HG03378 (cell line): ENCODE measurements at regions not wholly inside any gene's neighbourhood (a gene's known extent, or its start where the extent isn't known, plus 50 kb on each side); places are given as distances from the start of the nearest gene placed in this dataset.
"Not testable (repeated sequence)": the region's sequence is repeated elsewhere in the genome, so short reads cannot be mapped to it uniquely, and the experiment has no call there.

Experiments
- ATAC-seq: cut with Tn5 transposase; IDR thresholded peaks from one replicate; pipeline ENCODE4 v1.9.1; 2021; ENCODE audit warnings: mild to moderate bottlenecking, moderate library complexity; ENCODE audit not compliant: unreplicated experiment

- no peak for ATAC-seq
These were observed 50.4 kb upstream of the CECR2 start for GRCh38 chr22:17318817-17319216.

- no peak for ATAC-seq
These were observed 54.0 kb upstream of the CECR2 start for GRCh38 chr22:17315310-17315709.

DNA sequence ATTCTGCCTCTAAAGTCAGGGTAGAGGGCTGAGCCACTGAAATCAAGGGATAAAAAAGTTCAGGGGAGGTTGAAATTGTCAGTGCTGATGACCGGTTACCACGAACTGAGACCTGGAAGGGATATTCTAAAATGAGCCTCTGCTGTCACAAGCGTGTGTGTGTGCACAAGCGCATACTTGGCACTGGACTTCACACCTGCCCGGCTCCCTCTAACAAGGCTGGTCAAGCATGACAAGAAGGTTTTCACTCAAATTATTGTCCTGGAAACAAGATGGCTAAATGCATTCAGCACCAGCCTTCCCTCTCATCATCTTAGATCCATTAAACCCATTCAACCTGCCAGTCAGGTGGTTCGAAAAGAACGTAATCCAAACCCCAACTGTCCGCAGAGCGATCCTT, 54.8 kb upstream of the CECR2 start:
- ATAC-seq, result no peak

- ATAC-seq, result no peak
These were observed 55.6 kb upstream of the CECR2 start for GRCh38 chr22:17313626-17314025.

DNA sequence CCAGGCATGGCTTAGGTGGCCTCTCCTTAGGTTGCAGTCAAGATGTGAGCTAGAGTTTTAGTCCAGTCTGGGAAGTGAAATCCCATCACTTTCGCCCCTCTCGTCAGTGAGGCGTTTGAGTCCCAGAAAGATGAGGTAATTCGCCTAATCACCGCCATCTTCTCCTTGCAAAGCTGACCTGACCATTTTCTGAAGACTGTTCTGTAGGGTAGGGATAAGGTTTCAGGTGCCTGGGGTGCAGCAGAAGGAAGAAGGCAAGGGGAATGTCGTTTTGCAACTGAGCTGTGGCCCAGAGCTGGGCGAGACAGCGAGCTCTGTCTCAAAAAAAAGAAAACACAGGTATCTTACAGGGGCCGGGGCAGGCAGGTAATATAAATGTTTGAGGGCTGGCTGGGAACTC, 61.7 kb upstream of the CECR2 start:
- ATAC-seq, result no peak

DNA sequence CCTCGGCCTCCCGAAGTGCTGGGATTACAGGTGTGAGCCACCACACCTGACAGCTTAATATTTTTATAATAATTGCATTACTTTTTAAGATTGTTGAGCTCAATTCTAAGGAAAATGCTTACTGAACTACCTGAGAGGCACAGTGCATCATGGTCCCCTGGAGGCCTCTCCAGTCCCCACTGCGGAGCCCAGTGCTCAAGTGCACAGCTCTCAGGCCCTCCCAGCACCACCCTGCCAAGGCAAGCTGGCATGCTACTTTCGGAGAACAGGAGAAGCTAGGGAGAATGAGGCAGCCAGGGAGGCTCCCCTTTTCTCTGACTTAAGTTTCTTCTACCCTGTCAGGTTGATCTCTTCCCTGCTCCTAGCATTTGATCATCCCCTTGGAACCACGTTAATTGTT, 64.2 kb upstream of the CECR2 start:
- no peak for ATAC-seq

- ATAC-seq, result peak; percentile 94
These were observed 65.2 kb upstream of the CECR2 start for GRCh38 chr22:17303840-17304779.

DNA sequence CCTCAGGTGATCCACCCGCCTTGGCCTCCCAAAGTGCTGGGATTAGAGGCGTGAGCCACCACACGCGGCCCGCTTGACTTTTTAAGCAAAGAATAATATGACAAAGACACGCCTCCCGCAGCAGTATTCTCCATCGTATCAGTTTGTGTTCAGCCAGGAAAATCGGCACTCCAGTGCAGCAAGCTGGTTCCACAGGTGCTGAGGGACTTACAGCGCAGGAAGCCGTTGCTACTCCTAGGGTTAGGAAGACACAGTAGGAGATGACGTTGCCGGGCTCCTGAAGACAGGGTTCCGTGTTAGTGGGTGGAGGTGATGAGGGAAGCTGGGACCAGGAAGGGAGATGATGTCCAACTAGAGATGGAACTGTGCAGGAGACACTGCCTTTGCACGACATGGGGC, 65.8 kb upstream of the CECR2 start:
- ATAC-seq, result peak; percentile 18

- ATAC-seq, result no peak
These were observed 66.6 kb upstream of the CECR2 start for GRCh38 chr22:17302616-17303015.

DNA sequence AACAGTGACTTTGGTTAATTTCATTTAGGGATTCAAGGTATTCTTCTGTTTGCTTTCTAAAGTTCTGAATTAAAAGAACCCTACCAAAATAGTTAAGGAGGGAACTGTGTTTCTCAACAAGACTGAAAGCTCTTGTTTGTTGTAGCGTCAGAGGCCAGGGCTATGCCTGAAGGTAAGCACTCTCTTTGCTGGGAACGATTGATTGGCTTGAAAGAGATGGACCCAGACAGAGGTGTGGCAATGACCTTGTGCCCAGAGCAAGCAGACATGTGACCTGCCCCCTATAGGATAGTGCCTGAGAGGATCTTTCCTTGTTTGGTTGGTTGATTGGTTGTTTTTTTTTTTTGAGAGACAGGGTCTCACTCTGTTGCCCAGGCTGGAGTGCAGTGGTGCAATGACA, 68.3 kb upstream of the CECR2 start:
- no peak for ATAC-seq

DNA sequence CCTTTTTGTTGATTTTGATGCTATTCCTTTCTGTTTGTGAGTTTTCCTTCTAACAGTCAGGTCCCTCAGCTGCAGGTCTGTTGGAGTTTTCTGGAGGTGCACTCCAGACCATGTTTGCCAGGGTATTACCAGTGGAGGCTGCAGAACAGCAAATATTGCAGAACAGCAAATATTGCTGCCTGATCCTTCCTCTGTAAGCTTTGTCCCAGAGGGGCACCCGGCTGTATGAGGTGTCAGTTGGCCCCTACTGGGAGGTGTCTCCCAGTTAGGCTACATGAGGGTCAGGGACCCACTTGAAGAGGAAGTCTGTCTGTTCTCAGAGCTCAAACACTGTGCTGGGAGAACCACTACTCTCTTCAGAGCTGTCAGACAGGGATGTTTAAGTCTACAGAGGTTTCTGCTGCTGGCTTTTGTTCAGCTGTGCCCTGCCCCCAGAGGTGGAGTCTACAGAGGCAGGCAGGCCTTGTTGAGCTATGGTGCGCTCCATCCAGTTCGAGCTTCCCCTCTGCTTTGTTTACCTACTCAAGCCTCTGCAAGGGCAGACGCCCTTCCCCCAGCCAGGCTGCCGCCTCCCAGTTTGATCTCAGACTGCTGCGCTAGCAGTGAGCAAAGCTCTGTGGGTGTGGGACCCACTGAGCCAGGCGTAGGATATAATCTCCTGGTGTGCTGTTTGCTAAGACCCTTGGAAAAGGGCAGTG, 70.3 kb upstream of the CECR2 start:
- not testable (repeated sequence) for ATAC-seq

DNA sequence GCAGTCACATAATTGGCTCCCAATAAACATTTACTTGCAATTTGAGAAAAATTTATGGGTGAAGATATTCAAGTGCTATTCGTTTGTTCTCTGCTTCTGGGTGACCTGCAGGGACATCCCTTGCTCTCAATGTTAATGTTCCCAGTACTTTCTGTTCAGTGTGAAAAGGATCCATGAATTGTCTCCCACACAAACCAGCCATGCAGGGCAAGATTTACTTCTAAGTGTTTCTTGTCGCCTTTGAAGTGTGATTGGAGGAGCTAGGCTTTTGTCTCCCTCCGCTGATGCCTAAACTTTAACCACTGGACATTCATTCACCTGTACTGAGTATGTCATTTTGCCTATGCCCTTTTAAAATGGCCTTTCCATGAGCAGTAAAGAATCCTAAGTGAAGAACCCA, 66.4 kb upstream of the ADA2 start:
- ATAC-seq, result no peak

DNA sequence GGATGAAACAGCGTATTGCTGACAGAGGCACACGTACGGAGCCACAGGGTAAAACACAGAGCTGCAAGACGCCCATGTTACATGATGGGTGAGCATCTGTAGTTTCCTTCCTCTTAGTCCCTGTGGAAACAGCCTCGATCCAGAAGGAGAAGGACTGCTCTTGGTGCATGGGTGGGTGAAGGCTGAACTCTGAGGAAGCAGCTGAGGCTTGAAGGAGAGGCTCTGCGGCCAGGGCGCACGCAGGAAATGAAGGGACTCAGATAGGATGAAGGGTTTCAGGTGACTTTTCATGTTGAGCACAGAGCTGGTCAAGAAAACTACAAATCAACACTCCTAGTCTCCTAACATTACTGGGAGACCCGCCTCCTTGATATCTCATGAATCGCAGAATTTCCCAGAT, 65.7 kb upstream of the ADA2 start:
- ATAC-seq, result no peak

- ATAC-seq, result no peak
These were observed 65.2 kb upstream of the ADA2 start for GRCh38 chr22:17284466-17284865.

- not testable (repeated sequence) for ATAC-seq
These were observed 64.6 kb upstream of the ADA2 start for GRCh38 chr22:17283865-17284264.

GRCh38 chr22:17283423-17283822, 64.2 kb upstream of the ADA2 start:
- no peak for ATAC-seq

DNA sequence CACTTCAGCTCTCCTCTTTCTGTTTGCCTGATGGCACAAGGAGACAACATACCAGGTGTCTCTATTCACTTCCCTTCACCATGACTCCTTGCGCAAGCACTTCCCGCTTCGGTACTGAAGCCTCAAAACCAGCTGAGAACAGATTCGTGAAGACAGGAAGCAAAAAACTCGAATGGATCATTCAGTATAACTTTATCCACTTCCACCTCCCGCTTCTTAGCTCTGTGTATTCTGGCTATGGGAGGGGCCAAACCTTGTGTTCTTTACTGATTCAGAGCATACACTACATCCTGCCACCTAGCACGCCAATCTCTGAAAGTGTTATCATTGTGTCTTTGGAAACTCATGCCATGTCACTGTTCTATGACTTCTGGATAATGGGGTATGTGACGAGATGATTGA, 62.2 kb upstream of the ADA2 start:
- no peak for ATAC-seq

DNA sequence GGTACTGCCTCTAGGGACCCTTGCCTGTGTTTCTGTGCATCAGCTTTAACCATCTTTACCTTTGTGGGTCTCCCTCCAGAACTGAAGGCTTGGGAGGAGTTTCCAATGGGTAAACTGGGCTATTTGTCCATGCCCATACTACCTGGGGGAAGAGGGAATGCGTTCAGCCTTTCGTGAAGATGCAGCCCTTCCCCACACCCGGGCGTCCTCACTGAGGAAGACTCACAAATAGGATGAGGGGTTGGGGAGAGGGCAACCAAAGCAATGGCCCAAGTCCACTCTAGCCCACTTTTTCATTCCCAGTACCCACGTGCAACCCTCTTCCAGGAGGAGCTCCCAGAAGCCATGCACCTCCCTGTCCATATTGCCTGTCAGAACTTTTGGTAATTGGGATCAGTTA, 61.8 kb upstream of the ADA2 start:
- no peak for ATAC-seq

GRCh38 chr22:17272511-17272991, 53.3 kb upstream of the ADA2 start:
- ATAC-seq, result no peak

DNA sequence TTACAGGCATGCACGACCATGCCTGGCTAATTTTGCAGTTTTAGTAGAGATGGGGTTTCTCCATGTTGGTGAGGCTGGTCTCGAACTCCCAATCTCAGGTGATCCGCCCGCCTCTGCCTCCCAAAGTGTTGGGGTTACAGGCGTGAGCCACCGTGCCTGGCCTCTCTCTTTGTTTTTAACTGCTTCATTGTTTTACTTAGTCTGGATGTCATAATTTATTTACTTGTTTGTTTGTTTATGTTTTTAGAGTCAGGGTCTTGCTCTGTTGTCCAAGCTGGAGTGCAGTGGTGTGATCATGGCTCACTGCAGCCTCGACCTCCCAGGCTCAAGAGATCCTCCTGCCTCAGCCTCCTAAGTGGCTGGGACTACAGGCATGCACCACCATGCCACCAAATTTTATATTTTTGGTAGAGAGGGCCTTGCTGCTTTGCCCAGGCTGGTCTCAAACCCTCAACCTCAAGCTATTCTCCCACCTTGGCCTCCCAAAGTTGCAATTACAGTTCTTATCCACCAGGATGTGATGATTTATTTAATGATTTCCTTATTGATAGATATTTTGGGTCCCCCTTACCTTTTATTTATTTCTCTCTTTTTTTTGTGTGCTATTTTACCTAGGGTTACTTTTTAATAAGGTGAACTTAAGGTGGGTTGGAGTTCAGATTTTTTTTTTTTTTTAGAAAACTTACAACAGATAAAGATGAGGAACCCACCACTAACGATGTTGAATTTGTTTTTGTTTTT, 52.6 kb upstream of the ADA2 start:
- ATAC-seq, result no peak

- ATAC-seq, result no peak
These were observed 50.5 kb upstream of the ADA2 start for GRCh38 chr22:17269607-17270261.
